ENCODE measurements at regions not wholly inside any gene's neighbourhood (a gene's known extent, or its start where the extent isn't known, plus 50 kb on each side); places are given as distances from the start of the nearest gene placed in this dataset.
"Not testable (repeated sequence)": the region's sequence is repeated elsewhere in the genome, so short reads cannot be mapped to it uniquely, and the experiment has no call there.

GRCh38 chrX:31014474-31014873, 57.4 kb downstream of the FTHL17 start:
- FAIRE-seq; DNase-seq (ENCODE audit: insufficient read length, low spot score): not testable (repeated sequence)

DNA sequence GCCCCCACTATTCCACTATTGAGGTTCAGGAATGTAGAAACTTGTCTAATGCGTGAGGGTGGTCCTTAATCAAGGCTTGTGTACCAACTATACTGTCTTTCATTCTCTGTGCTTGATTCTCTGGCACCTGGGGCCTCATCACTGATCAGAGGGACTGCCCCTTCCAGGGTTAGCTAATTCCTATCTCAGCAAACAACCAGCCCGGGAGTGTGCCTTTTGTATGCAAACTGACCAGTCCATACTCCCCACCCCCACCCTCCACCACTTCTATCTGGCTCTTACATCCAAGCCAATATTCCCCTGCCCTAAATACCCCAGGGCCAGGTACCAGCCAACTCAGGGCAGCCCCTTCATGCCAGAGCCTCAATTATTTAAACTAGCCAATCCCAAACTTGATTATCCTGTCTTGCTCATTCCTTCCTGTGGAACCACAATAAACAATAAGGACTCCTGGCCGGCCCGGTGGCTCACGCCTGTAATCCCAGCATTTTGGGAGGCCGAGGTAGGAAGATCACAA, 59.3 kb downstream of the FTHL17 start:
- no peak for TF ChIP-seq POLR2A (IDR thresholded peaks at IDR 0.05; ENCODE audit: low read depth, low read length)
- DNase-seq (ENCODE audit: insufficient read length, low spot score) (no peak), FAIRE-seq (no peak)

DNA sequence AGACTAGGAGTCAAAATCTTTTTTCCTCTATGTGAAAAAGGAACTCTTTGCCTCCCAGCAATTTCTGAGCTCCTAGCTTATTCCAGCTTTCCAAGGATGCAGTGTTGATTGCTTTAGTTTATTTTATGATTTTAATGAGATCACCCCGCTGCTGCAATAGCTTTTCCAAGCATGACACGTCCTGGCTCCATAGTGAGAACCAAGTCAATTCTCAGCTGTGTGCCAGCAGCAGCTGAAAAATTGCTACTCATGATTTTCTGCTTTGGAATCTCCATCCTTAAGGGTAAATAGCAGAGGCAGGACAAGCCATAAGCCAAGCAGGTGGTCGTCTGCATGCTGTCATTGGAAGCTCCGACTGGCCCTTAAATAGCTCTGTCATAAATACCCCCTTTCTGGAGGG, 64.5 kb downstream of the FTHL17 start:
- FAIRE-seq (no peak), DNase-seq (ENCODE audit: insufficient read length, low spot score) (no peak)
- TF ChIP-seq POLR2A (IDR thresholded peaks at IDR 0.05; ENCODE audit: low read depth, low read length) = no peak

DNA sequence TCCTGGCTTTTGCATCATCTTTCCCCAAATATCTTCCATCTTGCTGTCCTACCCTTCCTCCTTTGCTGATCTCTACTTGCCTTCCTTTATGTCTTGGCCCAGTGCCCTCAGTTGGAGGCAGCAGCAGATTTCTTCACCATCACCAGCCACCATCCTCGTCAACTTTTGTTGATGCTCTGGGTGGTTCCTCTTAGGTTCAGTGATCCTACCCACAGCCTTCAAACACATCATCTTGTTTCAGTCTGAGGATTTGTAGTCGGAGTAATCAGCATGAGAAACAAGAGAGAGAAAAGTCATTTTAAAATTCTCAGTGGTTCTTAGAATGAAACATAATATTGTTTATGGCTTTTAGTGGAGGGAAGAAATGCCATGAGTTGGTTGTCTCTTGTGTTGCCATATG, 65.8 kb downstream of the FTHL17 start:
- DNase-seq (ENCODE audit: insufficient read length, low spot score) = no peak
- no peak for FAIRE-seq
- TF ChIP-seq POLR2A (IDR thresholded peaks at IDR 0.05; ENCODE audit: low read depth, low read length) = no peak

GRCh38 chrX:30997411-30997810, 74.4 kb downstream of the FTHL17 start:
- FAIRE-seq = no peak
- no peak for DNase-seq (ENCODE audit: insufficient read length, low spot score)
- TF ChIP-seq POLR2A (IDR thresholded peaks at IDR 0.05; ENCODE audit: low read depth, low read length) = no peak

- DNase-seq (ENCODE audit: insufficient read length, low spot score) = no peak
- FAIRE-seq = no peak
- no peak for TF ChIP-seq POLR2A (IDR thresholded peaks at IDR 0.05; ENCODE audit: low read depth, low read length)
These were observed 76.1 kb downstream of the FTHL17 start for GRCh38 chrX:30995705-30996104.

DNA sequence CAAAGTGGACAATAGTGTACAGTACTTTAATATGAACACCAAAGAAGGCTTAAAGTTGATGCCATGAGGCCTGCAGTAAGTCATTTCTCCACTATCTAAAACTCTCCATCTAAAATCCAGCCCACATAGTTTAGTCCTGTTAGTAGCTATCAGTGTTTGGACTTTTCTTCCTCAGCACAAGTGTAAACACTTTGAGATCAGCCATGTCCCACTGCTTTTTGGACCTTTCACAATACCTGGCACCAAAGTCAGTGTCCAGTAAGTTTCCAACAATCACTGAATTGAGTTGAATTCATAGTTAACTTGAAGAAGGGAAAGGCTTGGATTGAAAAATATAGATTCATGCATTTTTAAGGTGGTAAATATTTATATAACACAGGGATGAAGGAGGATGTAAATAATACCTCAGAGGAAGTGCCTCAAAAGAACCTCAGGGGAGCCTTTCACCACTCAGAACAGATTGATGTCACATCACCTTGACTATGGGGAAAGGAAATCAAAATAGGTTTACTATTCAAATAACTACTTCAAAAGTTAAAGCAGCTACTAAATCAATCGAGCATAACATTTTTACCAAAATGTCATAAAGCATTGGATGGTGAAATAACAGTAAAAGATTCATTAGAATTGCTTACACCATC, 76.7 kb downstream of the FTHL17 start:
- TF ChIP-seq POLR2A (IDR thresholded peaks at IDR 0.05; ENCODE audit: low read depth, low read length) = no peak
- FAIRE-seq (no peak), DNase-seq (ENCODE audit: insufficient read length, low spot score) (no peak)

- not testable (repeated sequence) for FAIRE-seq; DNase-seq (ENCODE audit: insufficient read length, low spot score)
These were observed 77.8 kb downstream of the FTHL17 start for GRCh38 chrX:30994018-30994417.

- DNase-seq (ENCODE audit: insufficient read length, low spot score) (no peak), FAIRE-seq (no peak)
- no peak for TF ChIP-seq POLR2A (IDR thresholded peaks at IDR 0.05; ENCODE audit: low read depth, low read length)
These were observed 79.4 kb downstream of the FTHL17 start for GRCh38 chrX:30992381-30992904.

- FAIRE-seq (no peak), DNase-seq (ENCODE audit: insufficient read length, low spot score) (no peak)
- TF ChIP-seq POLR2A (IDR thresholded peaks at IDR 0.05; ENCODE audit: low read depth, low read length) = no peak
These were observed 81.5 kb downstream of the FTHL17 start for GRCh38 chrX:30990361-30990760.

- no peak for TF ChIP-seq POLR2A (IDR thresholded peaks at IDR 0.05; ENCODE audit: low read depth, low read length)
- FAIRE-seq = no peak
- no peak for DNase-seq (ENCODE audit: insufficient read length, low spot score)
These were observed 89.4 kb downstream of the FTHL17 start for GRCh38 chrX:30982467-30982866.

- DNase-seq (ENCODE audit: insufficient read length, low spot score) = no peak
- no peak for FAIRE-seq
These were observed 89.9 kb downstream of the FTHL17 start for GRCh38 chrX:30981968-30982367.

DNA sequence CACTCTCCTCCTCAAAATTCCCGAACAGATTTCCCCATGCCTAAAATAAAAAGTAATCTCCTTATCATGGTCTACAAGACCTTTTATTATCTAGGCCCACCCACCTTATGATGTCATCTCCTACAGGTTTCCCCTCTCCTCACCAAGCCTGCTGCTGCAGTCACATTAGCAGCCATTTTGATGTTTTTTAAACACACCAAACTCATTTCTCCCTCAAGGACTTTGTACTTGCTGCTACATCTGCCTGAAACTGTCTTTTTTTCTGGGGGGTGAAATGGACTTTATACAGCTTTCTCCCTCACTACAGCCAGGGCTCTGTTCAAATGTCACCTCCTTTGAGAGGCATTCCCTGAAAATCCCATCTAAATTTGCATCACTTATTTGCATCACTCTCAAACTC, 90.2 kb upstream of the TAB3 start:
- DNase-seq (ENCODE audit: insufficient read length, low spot score) = no peak
- no peak for TF ChIP-seq POLR2A (IDR thresholded peaks at IDR 0.05; ENCODE audit: low read depth, low read length)
- FAIRE-seq = no peak

More at GRCh38 chrX:30981968-30982367, 89.9 kb downstream of the FTHL17 start:
- no peak for TF ChIP-seq POLR2A (IDR thresholded peaks at IDR 0.05; ENCODE audit: low read depth, low read length)

GRCh38 chrX:30975467-30975866, 86.4 kb upstream of the TAB3 start:
- FAIRE-seq (no peak), DNase-seq (ENCODE audit: insufficient read length, low spot score) (no peak)
- TF ChIP-seq POLR2A (IDR thresholded peaks at IDR 0.05; ENCODE audit: low read depth, low read length) = no peak

DNA sequence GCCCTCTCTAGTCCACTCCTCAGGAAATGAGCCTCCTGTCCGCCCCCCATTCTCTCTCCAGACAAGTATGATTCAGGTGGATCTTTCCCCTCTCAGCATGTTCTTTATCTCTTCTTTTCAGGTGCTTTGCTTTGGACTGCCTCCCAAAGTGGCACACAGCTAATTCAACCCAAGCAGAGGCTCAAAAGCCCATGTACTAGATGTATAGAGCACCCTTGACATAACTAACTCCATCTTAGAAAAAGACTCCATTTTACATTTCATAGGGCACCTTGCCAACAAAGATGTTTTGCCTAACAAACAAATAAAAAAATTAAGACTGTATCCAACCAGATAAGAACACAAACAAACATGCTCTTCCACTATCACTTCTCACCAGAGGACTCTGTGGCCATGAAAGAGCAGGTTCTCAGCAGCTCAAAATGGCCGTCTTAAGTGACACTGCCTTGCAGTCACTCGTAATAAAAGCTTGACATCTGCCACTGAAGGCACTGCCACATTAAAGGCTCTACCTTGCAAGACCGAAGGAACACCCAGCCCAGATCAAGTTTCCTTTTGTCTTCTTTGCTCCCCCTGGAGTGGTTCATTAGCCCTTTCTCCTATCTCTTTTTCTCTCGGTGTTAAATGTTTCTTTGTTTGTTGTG, 84.9 kb upstream of the TAB3 start:
- FAIRE-seq = no peak
- TF ChIP-seq POLR2A (IDR thresholded peaks at IDR 0.05; ENCODE audit: low read depth, low read length) = no peak
- no peak for DNase-seq (ENCODE audit: insufficient read length, low spot score)

All from H54 (cell line).